ENCODE measurements at regions not wholly inside any gene's neighbourhood (a gene's known extent, or its start where the extent isn't known, plus 50 kb on each side); places are given as distances from the start of the nearest gene placed in this dataset.
"Not testable (repeated sequence)": the region's sequence is repeated elsewhere in the genome, so short reads cannot be mapped to it uniquely, and the experiment has no call there.

DNA sequence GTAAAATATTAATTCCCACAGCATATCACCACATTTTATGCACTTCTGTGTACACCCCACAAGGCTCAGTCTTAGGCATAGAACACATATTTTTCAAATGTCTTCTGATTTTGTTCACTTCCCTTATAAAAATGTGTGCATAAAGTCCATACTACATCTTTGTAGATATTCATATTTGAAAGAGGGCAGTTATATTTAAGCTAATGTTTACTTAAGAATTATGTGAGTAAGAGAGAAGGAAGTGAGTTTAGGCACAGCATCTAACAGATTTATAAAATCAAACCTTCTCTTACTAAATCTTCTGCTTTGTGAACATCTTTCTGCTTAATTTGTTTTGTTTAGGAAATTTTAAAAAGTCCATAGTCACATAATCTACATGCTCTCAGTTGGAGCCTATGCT is 648.1 kb downstream of the FSCB start:
- no peak for DNase-seq (ENCODE audit: low spot score)

GRCh38 chr14:43855556-43855955 is 651.5 kb downstream of the FSCB start:
- no peak for DNase-seq (ENCODE audit: low spot score)

GRCh38 chr14:43853541-43853940 is 653.5 kb downstream of the FSCB start:
- no peak for DNase-seq (ENCODE audit: low spot score)

GRCh38 chr14:43803076-43803689 is 703.9 kb downstream of the FSCB start:
- DNase-seq (ENCODE audit: low spot score), result no peak

DNA sequence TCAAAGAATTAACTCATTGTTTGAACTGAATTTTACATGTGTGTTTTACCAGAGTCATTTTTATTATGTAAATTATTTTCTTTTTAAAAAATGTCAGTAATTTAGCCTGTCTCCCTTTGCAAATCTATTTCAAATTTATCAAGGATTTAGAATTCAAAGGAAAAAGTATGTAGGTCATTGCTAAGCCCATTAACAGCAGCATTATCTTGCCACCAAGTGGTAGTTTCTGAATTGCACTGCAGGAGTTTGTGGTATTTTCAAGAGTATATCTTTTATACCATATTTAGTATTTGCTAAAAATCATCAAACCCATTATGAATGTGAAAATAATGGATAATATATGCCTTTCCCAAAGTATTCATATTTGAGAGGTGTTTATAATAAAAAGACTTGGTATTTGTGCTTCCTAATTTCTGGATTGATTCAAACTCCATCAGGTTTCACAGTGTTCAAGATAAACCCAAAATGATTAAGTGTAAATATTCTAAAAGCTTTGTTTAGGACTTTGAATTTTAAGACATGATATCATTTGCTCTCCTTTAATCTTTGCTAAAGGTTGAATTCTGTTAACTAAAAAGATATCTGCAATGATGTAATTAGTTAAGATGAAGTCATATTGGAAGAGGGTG is 711.4 kb downstream of the FSCB start:
- DNase-seq (ENCODE audit: low spot score), result no peak

GRCh38 chr14:43793579-43793978 is 713.5 kb downstream of the FSCB start:
- no peak for DNase-seq (ENCODE audit: low spot score)

- no peak for DNase-seq (ENCODE audit: low spot score)
Measured at GRCh38 chr14:43792980-43793379, 714.1 kb downstream of the FSCB start.

DNA sequence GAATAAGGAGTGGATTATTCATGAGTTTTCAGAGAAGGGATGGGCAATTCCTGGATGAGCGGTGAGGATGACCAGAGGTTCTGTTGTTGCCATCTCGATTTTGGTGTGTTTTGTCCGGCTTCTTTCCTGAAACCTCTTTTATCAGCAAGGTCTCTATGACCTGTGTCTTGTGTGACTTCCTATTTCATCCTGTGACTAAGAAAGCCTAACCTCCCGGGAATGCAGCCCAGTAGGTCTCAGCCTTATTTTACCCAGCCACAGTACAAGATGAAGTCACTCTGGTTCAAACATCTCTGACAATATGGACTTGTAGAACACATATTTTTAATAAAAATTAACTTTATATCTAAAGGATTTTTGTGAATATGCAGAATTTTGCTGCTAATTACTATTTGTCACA is 716.4 kb downstream of the FSCB start:
- no peak for DNase-seq (ENCODE audit: low spot score)

GRCh38 chr14:43789458-43789857 is 717.6 kb downstream of the FSCB start:
- DNase-seq (ENCODE audit: low spot score), result no peak

GRCh38 chr14:43786066-43786762 is 720.9 kb downstream of the FSCB start:
- DNase-seq (ENCODE audit: low spot score), result no peak

DNA sequence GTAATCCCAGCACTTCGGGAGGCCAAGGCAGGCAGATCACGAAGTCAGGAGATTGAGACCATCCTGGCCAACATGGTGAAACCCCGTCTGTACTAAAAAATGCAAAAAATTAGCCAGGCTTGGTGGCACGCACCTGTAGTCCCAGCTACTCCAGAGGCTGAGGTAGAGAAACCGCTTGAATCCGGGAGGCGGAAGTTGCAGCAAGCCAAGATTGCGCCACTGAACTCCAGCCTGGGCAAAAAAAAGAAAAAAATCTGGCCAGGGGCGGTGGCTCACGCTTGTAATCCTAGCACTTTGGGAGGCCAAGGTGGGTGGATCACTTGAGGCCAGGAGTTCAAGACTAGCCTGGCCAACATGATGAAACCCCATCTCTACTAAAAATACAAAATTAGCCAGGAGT is 722.7 kb downstream of the FSCB start:
- not testable (repeated sequence) for DNase-seq (ENCODE audit: low spot score)

- no peak for DNase-seq (ENCODE audit: low spot score)
Measured at GRCh38 chr14:43778937-43779639, 728.0 kb downstream of the FSCB start.

DNA sequence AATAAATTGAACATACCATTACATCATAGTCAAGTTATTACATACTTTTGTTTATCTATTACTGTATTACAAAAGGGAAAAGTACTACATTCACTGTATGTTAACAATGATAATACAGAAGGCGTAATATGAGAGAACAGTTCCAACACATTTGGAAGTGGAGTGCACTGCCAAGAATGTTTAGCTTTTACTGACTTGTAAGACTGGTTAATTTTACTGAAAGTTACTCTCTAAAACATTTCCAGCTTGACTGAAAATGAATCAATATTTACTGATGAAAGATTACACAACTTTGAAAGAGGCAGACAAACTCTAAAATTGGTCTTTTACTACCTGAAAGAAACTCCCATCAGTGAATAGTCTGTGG is 728.5 kb downstream of the FSCB start:
- DNase-seq (ENCODE audit: low spot score), result no peak

DNA sequence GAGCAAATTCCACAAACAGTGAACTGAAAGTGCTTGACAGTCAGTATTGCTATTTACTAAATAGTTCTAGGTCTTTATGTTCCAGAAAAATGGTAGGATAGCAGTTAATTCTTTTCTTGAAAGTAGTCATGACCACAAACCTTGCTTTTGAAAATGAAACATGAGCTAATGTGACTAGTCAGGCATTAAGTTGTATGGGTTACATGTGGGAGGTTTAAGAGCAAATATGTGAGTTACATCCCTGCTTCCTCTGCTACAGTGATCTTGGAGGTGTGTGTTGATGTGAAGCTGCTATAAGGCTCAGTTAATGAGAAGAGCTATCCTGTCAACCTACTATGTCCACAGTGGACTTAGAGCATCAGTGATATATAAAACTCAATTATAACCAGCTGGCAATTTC is 741.6 kb downstream of the FSCB start:
- no peak for DNase-seq (ENCODE audit: low spot score)

DNA sequence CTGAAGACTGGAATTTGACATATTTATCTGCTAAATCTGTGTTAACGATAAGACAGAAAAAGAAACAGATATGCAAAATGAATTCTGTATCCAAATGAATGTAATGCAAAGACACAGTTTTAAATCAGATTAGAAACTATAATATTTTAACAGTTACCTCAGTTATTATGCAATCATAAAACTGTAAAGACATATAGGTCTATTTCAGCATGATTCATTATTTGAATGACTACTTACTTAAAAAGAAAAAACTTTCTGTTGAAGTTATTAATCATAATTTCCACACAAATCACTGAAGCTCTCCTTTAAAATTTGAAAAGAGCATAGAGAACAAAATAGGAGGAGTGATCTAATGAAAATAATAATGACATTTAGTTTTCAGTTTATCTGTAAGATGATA is 742.6 kb downstream of the FSCB start:
- no peak for DNase-seq (ENCODE audit: low spot score)

DNA sequence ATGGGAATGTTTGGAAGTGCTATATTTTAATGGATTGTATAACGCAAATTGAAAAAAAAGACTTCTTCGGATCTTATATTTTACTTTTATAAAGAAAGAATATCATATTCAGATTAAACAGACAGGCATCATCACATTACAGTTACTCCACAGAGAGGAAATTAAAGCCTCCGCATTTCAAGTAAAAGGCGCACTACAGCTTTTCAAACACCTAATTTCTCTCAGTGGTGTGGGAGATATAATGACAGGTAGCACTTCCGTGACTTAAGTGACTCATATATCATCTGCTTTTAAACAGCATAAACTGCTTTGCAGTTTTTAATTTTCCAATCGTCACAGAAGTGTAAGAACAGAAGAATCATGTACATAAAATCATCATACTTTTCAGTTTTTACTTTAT is 751.4 kb downstream of the FSCB start:
- DNase-seq (ENCODE audit: low spot score), result no peak

GRCh38 chr14:43754838-43755237 is 752.2 kb downstream of the FSCB start:
- no peak for DNase-seq (ENCODE audit: low spot score)

DNA sequence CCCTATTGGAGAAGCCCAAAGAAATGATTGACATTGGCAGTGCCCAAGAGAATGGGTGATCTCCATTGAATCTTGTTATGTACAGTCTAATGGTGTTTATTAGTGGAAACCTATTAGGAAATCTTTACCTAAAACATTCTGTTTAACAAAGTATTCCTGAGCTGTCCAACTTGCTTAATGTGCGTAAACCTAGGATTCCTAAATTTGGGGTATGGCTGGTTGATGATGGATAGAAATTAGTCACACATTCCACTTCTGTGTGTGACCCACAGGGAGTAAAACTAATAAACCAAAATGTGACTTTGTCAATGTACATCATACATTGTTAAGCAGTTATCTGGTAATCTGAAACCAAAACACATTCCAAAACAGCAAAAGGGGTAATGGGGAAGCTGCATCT is 761.3 kb downstream of the FSCB start:
- DNase-seq (ENCODE audit: low spot score), result no peak

DNA sequence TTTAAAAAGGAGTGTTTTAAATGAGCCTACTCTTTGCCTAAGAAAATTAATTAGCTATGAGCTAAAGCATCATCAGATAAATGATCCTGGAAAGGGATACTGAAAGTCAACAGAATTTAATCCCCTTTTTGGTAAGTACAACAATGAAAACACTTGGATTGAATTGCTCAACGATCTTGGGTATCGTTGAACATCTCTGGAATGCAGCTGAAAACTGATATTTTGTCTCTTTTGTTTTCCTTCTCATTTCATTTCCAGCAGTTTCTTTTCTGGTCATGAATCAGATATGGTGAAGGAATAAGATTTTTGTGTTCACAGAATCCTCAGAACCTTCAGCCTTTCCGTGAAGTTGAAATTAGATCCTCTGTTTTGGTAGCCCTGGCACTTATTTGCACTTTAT is 771.2 kb downstream of the FSCB start:
- no peak for DNase-seq (ENCODE audit: low spot score)

DNA sequence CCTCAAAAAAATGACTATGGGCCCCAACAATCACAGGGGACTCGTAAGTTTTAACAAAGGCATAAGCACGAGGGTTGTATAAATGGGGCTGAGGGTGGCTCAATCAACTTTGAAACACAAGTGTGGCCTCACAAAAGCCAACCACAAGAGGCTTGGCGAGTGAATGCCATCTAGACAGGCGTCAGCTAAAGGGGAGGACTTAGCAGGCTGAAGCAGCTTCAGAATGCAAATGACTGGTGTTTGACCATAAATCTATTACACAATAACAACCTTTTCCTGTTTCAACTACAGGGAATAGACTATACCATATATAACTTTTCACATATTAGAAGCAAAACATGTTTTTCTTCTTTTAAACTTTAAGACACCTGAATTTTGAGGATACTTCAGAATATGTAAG is 777.9 kb downstream of the FSCB start:
- DNase-seq (ENCODE audit: low spot score), result no peak

DNA sequence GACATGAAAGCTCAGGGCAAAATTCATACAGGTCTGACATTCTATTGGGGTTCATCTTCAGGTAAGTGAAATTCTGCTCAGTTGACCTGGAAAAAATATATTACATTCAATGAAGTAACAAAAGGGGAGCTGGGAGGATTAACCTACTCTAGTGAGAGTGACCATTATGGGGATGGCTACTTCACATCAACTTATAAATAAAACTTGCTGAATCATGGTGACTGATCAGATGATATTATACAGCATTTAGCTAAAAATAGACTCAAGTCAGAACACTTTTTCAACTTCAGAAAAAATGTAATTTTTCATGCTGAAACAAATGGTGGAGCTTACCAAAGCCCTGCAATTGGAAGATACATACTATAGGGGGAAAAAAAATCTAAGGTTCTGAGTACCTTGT is 800.2 kb downstream of the FSCB start:
- DNase-seq (ENCODE audit: low spot score), result no peak

GRCh38 chr14:43698561-43699284 is 808.4 kb downstream of the FSCB start:
- not testable (repeated sequence) for DNase-seq (ENCODE audit: low spot score)
